ENCODE measurements at regions not wholly inside any gene's neighbourhood (a gene's known extent, or its start where the extent isn't known, plus 50 kb on each side); places are given as distances from the start of the nearest gene placed in this dataset.

DNA sequence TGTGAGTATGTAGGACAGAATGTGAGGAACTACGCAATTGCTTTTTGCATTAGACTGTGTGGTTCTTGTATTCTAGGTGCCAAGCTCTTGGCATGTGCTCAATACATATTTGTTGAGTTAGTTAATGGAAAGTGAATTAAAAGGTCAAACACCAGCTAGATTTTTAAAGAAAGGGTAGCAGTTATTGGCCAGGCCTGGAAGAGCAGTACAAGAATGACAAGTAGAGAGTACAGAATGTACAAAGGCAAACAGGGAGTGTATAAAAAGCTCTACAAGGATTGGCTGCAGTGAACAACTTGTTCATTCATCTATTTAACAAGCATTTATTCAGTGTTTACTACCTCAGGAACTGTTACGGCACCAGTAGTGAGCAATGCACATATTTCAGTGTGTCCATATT lies 854.0 kb upstream of the SEL1L start:
- Mint-ChIP-seq H3K4me3 (no peak overlapping the region), H3K36me3 (ENCODE audit: low read depth) (no peaks in the 10 kb centered on the region), H3K27ac (no peak overlapping the region), H3K27me3 (ENCODE audit: low read depth) (no peaks in the 10 kb centered on the region), H3K9me3 (peaks cover 10% of the 10 kb centered on the region), H3K4me1 (ENCODE audit: low read depth) (no peaks in the 10 kb centered on the region)

GRCh38 chr14:82388488-82388887 lies 854.8 kb upstream of the SEL1L start:
- Mint-ChIP-seq H3K9me3 (peaks cover 10% of the 10 kb centered on the region), H3K4me1 (ENCODE audit: low read depth) (no peaks in the 10 kb centered on the region), H3K27ac (no peak overlapping the region), H3K4me3 (no peak overlapping the region), H3K27me3 (ENCODE audit: low read depth) (no peaks in the 10 kb centered on the region), H3K36me3 (ENCODE audit: low read depth) (no peaks in the 10 kb centered on the region)

- Mint-ChIP-seq H3K27me3 (ENCODE audit: low read depth) (no peaks in the 10 kb centered on the region), H3K4me1 (ENCODE audit: low read depth) (no peaks in the 10 kb centered on the region), H3K36me3 (ENCODE audit: low read depth) (no peaks in the 10 kb centered on the region), H3K4me3 (no peak overlapping the region), H3K9me3 (peaks cover 10% of the 10 kb centered on the region), H3K27ac (no peak overlapping the region)
Measured at GRCh38 chr14:82390586-82390985, 856.9 kb upstream of the SEL1L start.

- Mint-ChIP-seq H3K36me3 (ENCODE audit: low read depth) (no peaks in the 10 kb centered on the region), H3K4me1 (ENCODE audit: low read depth) (no peaks in the 10 kb centered on the region), H3K27ac (no peak overlapping the region), H3K27me3 (ENCODE audit: low read depth) (no peaks in the 10 kb centered on the region), H3K9me3 (peaks cover 13% of the 10 kb centered on the region), H3K4me3 (no peak overlapping the region)
Measured at GRCh38 chr14:82394916-82395315, 861.3 kb upstream of the SEL1L start.

DNA sequence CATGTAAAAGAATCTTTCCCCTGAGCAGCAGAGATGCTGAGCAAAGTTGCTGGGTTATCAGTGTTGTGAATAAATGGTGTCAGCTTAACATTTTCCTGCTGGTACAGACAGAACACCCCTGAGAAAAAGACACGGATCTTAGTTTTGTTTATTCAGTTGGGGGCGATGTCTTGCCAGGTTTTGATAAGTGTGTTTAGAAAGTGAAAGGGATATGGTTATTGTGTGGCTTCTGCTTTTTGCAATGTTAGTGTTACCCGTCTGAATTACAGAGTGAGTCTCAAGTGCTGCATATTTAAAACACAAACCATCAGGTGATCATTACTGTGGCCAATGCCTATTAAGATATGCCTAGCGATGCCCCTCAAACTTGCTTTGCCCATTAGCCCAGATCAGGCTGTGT lies 864.6 kb upstream of the SEL1L start:
- Mint-ChIP-seq H3K36me3 (ENCODE audit: low read depth) (no peaks in the 10 kb centered on the region), H3K4me1 (ENCODE audit: low read depth) (no peaks in the 10 kb centered on the region), H3K9me3 (peaks cover 19% of the 10 kb centered on the region), H3K27me3 (ENCODE audit: low read depth) (no peaks in the 10 kb centered on the region), H3K4me3 (no peak overlapping the region), H3K27ac (no peak overlapping the region)

GRCh38 chr14:82403987-82404386 lies 870.3 kb upstream of the SEL1L start:
- no peaks in the 10 kb centered on the region for H3K4me1 Mint-ChIP-seq (ENCODE audit: low read depth)
- H3K36me3 Mint-ChIP-seq (ENCODE audit: low read depth), result no peaks in the 10 kb centered on the region
- no peak overlapping the region for H3K4me3 Mint-ChIP-seq
- H3K27me3 Mint-ChIP-seq (ENCODE audit: low read depth), result no peaks in the 10 kb centered on the region
- H3K9me3 Mint-ChIP-seq, result peaks cover 11% of the 10 kb centered on the region
- H3K27ac Mint-ChIP-seq, result no peak overlapping the region

DNA sequence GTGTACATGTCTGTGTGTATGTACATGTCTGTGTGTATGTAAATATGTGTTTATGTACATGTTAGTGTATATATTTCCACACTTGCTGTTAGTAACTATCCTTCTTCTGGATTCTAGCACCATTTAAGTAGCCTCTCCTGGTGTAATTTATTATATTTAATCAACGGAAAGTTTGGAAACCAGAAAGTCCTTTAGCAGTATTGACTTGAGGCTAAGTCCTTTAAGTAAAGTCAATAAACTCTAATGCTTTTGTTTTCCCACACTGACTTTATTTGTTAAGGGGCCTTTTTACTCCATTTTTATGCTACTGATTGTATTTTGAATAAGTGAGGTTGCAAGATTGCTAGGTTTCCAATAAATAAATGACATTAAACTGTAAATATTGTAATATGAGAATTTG lies 876.4 kb upstream of the SEL1L start:
- no peaks in the 10 kb centered on the region for H3K9me3 Mint-ChIP-seq
- no peaks in the 10 kb centered on the region for H3K36me3 Mint-ChIP-seq (ENCODE audit: low read depth)
- H3K4me3 Mint-ChIP-seq, result no peak overlapping the region
- no peaks in the 10 kb centered on the region for H3K4me1 Mint-ChIP-seq (ENCODE audit: low read depth)
- no peak overlapping the region for H3K27ac Mint-ChIP-seq
- H3K27me3 Mint-ChIP-seq (ENCODE audit: low read depth), result no peaks in the 10 kb centered on the region

DNA sequence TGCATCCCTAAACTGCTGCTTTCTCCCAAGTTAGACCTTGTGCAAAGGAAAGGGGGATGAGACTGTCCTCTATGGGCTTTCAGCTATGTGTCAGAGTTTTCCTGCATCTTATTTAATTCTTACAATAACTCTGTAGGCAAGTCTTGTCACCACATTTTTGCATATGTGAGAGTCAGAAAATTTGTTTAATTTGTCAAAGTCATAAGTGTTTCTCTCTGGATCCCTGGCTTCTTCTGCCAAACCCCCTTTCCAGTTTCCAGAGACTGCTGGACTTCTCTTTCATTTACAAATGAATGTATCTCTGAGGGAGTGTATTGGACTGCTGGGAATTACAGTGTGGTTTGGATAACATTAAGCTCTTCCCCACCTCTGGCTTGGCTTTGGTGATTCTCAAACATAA lies 877.6 kb upstream of the SEL1L start:
- peaks cover 3% of the 10 kb centered on the region for H3K9me3 Mint-ChIP-seq
- H3K4me1 Mint-ChIP-seq (ENCODE audit: low read depth), result no peaks in the 10 kb centered on the region
- no peak overlapping the region for H3K4me3 Mint-ChIP-seq
- no peaks in the 10 kb centered on the region for H3K36me3 Mint-ChIP-seq (ENCODE audit: low read depth)
- H3K27ac Mint-ChIP-seq, result no peak overlapping the region
- no peaks in the 10 kb centered on the region for H3K27me3 Mint-ChIP-seq (ENCODE audit: low read depth)

GRCh38 chr14:82412545-82412944 lies 878.9 kb upstream of the SEL1L start:
- Mint-ChIP-seq H3K27ac (no peak overlapping the region), H3K9me3 (peaks cover 10% of the 10 kb centered on the region), H3K27me3 (ENCODE audit: low read depth) (no peaks in the 10 kb centered on the region), H3K36me3 (ENCODE audit: low read depth) (no peaks in the 10 kb centered on the region), H3K4me1 (ENCODE audit: low read depth) (no peaks in the 10 kb centered on the region), H3K4me3 (no peak overlapping the region)

DNA sequence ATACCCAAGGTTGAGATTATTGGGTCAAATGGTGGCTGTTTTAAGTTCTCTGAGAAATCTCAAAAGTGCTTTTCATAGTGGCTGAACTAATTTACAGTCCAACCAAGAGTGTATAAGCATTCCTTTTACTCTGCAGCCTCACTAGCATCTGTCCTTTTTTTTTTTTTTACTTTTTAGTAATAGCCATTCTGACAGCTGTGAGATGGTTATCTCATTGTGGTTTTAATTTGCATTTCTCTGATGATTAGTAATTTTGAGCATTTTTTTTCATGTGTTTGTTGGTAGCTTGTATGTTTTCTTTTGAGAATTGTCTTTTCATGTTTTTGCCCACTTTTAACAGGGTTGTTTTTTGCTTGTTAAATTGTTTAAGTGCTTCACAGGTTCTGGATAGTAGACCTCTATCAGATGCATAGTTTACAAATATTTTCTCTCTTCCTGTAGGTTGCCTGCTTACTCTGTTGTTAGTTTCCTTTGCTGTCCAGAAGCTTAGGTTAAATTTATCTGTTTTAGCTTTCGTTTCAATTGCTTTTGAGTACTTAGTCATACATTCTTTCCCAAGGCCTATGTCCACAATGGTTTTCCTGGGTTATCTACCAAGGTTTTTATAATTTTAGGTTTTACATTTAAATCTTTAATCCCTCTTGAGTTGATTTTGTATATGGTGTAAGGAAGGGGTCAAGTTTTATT lies 881.3 kb upstream of the SEL1L start:
- Mint-ChIP-seq H3K27ac (no peak overlapping the region), H3K4me1 (ENCODE audit: low read depth) (no peaks in the 10 kb centered on the region), H3K4me3 (no peak overlapping the region), H3K9me3 (peaks cover 34% of the 10 kb centered on the region), H3K36me3 (ENCODE audit: low read depth) (no peaks in the 10 kb centered on the region), H3K27me3 (ENCODE audit: low read depth) (no peaks in the 10 kb centered on the region)

GRCh38 chr14:82419933-82420332 lies 886.3 kb upstream of the SEL1L start:
- no peaks in the 10 kb centered on the region for H3K4me1 Mint-ChIP-seq (ENCODE audit: low read depth)
- H3K4me3 Mint-ChIP-seq, result no peak overlapping the region
- no peaks in the 10 kb centered on the region for H3K27me3 Mint-ChIP-seq (ENCODE audit: low read depth)
- H3K36me3 Mint-ChIP-seq (ENCODE audit: low read depth), result no peaks in the 10 kb centered on the region
- peaks cover 44% of the 10 kb centered on the region for H3K9me3 Mint-ChIP-seq
- H3K27ac Mint-ChIP-seq, result no peak overlapping the region

DNA sequence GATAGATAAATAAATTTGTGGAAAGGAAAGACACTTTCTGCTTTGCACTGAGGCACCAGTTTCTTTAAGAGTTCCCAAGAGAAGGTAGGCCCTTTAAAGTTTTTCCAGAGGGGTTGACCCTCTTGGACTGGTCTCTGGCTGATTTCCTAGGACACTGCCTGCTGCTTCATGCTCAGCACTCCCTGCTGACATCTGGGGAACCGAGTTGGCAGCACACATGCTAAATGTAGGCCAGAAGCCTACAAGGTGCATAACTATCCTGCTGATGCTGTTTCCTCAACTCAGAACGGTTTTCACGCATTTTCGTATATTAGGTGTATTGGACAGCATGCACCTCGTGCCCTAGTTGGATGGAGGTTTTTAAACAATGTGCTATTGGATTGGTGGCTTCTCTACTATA lies 887.2 kb upstream of the SEL1L start:
- no peaks in the 10 kb centered on the region for H3K36me3 Mint-ChIP-seq (ENCODE audit: low read depth)
- no peak overlapping the region for H3K4me3 Mint-ChIP-seq
- no peaks in the 10 kb centered on the region for H3K4me1 Mint-ChIP-seq (ENCODE audit: low read depth)
- H3K27ac Mint-ChIP-seq, result no peak overlapping the region
- no peaks in the 10 kb centered on the region for H3K27me3 Mint-ChIP-seq (ENCODE audit: low read depth)
- peaks cover 41% of the 10 kb centered on the region for H3K9me3 Mint-ChIP-seq

GRCh38 chr14:82421286-82421685 lies 887.6 kb upstream of the SEL1L start:
- peaks cover 41% of the 10 kb centered on the region for H3K9me3 Mint-ChIP-seq
- no peak overlapping the region for H3K4me3 Mint-ChIP-seq
- no peak overlapping the region for H3K27ac Mint-ChIP-seq
- no peaks in the 10 kb centered on the region for H3K36me3 Mint-ChIP-seq (ENCODE audit: low read depth)
- no peaks in the 10 kb centered on the region for H3K4me1 Mint-ChIP-seq (ENCODE audit: low read depth)
- no peaks in the 10 kb centered on the region for H3K27me3 Mint-ChIP-seq (ENCODE audit: low read depth)

DNA sequence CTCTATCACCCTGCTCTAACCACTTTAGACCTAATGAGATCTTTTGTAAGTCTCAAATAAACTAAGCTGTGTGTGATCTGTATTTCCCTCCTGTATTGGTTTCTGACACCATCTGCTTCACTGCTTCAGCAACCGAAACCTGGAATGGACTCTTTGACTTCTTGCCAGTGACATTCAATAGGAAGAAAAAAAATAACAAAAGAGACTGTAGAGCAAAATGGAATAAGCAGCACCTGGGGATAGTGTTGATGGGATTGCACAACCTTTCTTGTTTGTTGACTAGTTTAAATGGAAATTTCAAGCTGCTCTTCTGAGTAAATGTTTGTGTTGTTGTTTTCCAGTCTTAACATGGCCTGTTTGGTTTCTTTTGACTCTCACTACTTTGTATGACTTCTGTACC lies 888.6 kb upstream of the SEL1L start:
- Mint-ChIP-seq H3K36me3 (ENCODE audit: low read depth) (no peaks in the 10 kb centered on the region), H3K4me1 (ENCODE audit: low read depth) (no peaks in the 10 kb centered on the region), H3K4me3 (no peak overlapping the region), H3K9me3 (peaks cover 40% of the 10 kb centered on the region), H3K27me3 (ENCODE audit: low read depth) (no peaks in the 10 kb centered on the region), H3K27ac (no peak overlapping the region)

DNA sequence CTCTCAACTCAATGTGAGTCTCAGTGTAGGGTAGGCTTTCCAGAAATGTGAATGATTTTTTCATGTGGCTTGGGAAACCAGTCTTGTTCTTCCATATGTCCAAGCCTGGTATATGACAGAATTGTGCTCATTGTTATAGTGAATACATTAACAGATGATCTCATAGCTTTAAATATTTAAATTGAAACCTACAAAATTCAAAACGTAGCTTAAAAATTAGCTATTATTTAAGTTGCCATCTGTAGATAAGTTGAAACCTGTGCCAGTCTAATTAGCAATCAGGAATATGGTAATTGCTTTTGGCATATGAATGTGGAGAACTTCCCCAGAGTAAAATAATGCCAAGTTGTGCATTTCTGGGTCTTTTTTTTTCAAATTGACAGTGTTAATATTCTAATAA lies 891.6 kb upstream of the SEL1L start:
- no peaks in the 10 kb centered on the region for H3K4me1 Mint-ChIP-seq (ENCODE audit: low read depth)
- H3K4me3 Mint-ChIP-seq, result no peak overlapping the region
- peaks cover 24% of the 10 kb centered on the region for H3K9me3 Mint-ChIP-seq
- H3K27ac Mint-ChIP-seq, result no peak overlapping the region
- no peaks in the 10 kb centered on the region for H3K27me3 Mint-ChIP-seq (ENCODE audit: low read depth)
- H3K36me3 Mint-ChIP-seq (ENCODE audit: low read depth), result no peaks in the 10 kb centered on the region

- no peak overlapping the region for H3K4me3 Mint-ChIP-seq
- no peaks in the 10 kb centered on the region for H3K27me3 Mint-ChIP-seq (ENCODE audit: low read depth)
- H3K36me3 Mint-ChIP-seq (ENCODE audit: low read depth), result no peaks in the 10 kb centered on the region
- no peaks in the 10 kb centered on the region for H3K4me1 Mint-ChIP-seq (ENCODE audit: low read depth)
- H3K27ac Mint-ChIP-seq, result no peak overlapping the region
- peaks cover 20% of the 10 kb centered on the region for H3K9me3 Mint-ChIP-seq
Measured at GRCh38 chr14:82431031-82431430, 897.4 kb upstream of the SEL1L start.
